B cell (primary cell): ENCODE measurements at regions not wholly inside any gene's neighbourhood (a gene's known extent, or its start where the extent isn't known, plus 50 kb on each side); places are given as distances from the start of the nearest gene placed in this dataset.

Experiments used
- ATAC-seq: fragments of 200-7000 bp; cut with Tn5 transposase; one replicate; pipeline ENCODE4 v1.10.0; 2021; ENCODE audit warnings: low read depth, mild to moderate bottlenecking, moderate number of reproducible peaks, moderate library complexity
- CTCF ChIA-PET: fragments of 350-600 bp; sonication (Branson Sonifier 250); formaldehyde crosslinking; loops from one replicate; lab custom pipeline; 2021; ENCODE audit warnings: antibody characterized with exemption, inconsistent platforms; lab: Charles Lee
- POLR2A ChIA-PET: fragments of 350-600 bp; sonication (Branson Sonifier 250); formaldehyde crosslinking; loops from one replicate; lab custom pipeline; 2021; ENCODE audit warnings: antibody characterized with exemption; lab: Charles Lee
- DNase-seq: peaks from one replicate; pipeline ENCODE4 v3.0.0; 2013
- H2AFZ ChIP-seq: 2 replicates; pipeline ENCODE4 v1.6.1; 2012; ENCODE audit warnings: mild to moderate bottlenecking, low read depth, low read length; ENCODE audit not compliant: insufficient read depth, poor library complexity, severe bottlenecking
- H3K27ac ChIP-seq, 2 donors: 1 replicate in 1 of 2; 2 replicates in 1 of 2; pipeline ENCODE4 v1.5.1; 2012 to 2013; ENCODE audit warnings: low read length in 2 of 2, mild to moderate bottlenecking in 2 of 2, moderate library complexity in 1 of 2
- H3K27me3 ChIP-seq, 4 experiments: fragments of 200-600 bp in 1 of 4; sonication (generic) in 1 of 4; replicated peaks in 1 of 4; 1 replicate in 2 of 4; 2 replicates in 2 of 4; pipeline versions ENCODE4 v1.6.1 to v1.7.0; 2013 to 2016; ENCODE audit warnings: low read length in 3 of 4, mild to moderate bottlenecking in 2 of 4, mixed read lengths in 1 of 4, moderate library complexity in 1 of 4; ENCODE audit not compliant: insufficient read depth in 4 of 4, control insufficient read depth in 3 of 4; ENCODE audit errors: control extremely low read depth in 1 of 4
- H3K36me3 ChIP-seq, 2 experiments: replicated peaks in 1 of 2; 1 replicate in 1 of 2; 2 replicates in 1 of 2; pipeline versions ENCODE4 v1.6.1 to v1.7.1; 2013; ENCODE audit warnings: low read length in 1 of 2; ENCODE audit not compliant: insufficient read depth in 2 of 2, control insufficient read depth in 1 of 2; ENCODE audit errors: control extremely low read depth in 1 of 2, extremely low read depth in 1 of 2
- H3K4me1 ChIP-seq, 2 donors: fragments of 200-600 bp in 1 of 2; sonication (generic) in 1 of 2; 1 replicate in 1 of 2; 2 replicates in 1 of 2; pipeline versions ENCODE4 v1.5.1 to v1.6.1; 2013 to 2017; ENCODE audit warnings: low read length in 2 of 2; ENCODE audit not compliant: control insufficient read depth in 2 of 2, insufficient read depth in 2 of 2
- H3K4me2 ChIP-seq: replicated peaks from 2 replicates; pipeline ENCODE3; 2012; ENCODE audit warnings: mild to moderate bottlenecking, low read depth, low read length; ENCODE audit not compliant: poor library complexity, severe bottlenecking
- H3K4me3 ChIP-seq, 5 experiments: fragments of 200-600 bp in 1 of 5; sonication (generic) in 1 of 5; 1 replicate in 3 of 5; 2 replicates in 2 of 5; pipeline versions ENCODE4 v1.5.1 to v1.7.0; 2011 to 2016; ENCODE audit warnings: low read length in 4 of 5, mild to moderate bottlenecking in 4 of 5, low read depth in 2 of 5, control low read depth in 1 of 5, moderate library complexity in 1 of 5; ENCODE audit not compliant: insufficient read depth in 1 of 5; ENCODE audit errors: control extremely low read depth in 1 of 5, extremely low read depth in 1 of 5
- H3K79me2 ChIP-seq: fragments of 200-600 bp; sonication (generic); one replicate; pipeline ENCODE4 v1.6.0; 2016; ENCODE audit warnings: low read length; ENCODE audit not compliant: control insufficient read depth, insufficient read depth
- H3K9ac ChIP-seq: fragments of 200-600 bp; sonication (generic); 2 replicates; pipeline ENCODE4 v1.6.1; 2017; ENCODE audit warnings: mild to moderate bottlenecking, low read length, moderate library complexity
- H3K9me3 ChIP-seq, 3 donors: one replicate each; pipeline versions ENCODE4 v1.6.1 to v1.7.1; 2013; ENCODE audit warnings: low read length in 2 of 3; ENCODE audit not compliant: control insufficient read depth in 2 of 3, insufficient read depth in 1 of 3; ENCODE audit errors: control extremely low read depth in 1 of 3
- H4K20me1 ChIP-seq: 2 replicates; pipeline ENCODE4 v1.6.0; 2012; ENCODE audit warnings: mild to moderate bottlenecking, low read length; ENCODE audit not compliant: insufficient read depth, control insufficient read depth, poor library complexity, severe bottlenecking
- H3K27ac Mint-ChIP-seq: one replicate; pipeline ENCODE4 v1.8.0; 2021; ENCODE audit warnings: mixed read lengths
- H3K27me3 Mint-ChIP-seq: one replicate; pipeline ENCODE4 v1.8.0; 2021; ENCODE audit warnings: mixed read lengths
- H3K4me1 Mint-ChIP-seq: one replicate; pipeline ENCODE4 v1.8.0; 2021; ENCODE audit warnings: mixed read lengths
- H3K4me3 Mint-ChIP-seq: one replicate; pipeline ENCODE4 v1.8.0; 2021; ENCODE audit warnings: mixed read lengths
- H3K9me3 Mint-ChIP-seq: one replicate; pipeline ENCODE4 v1.8.0; 2022; ENCODE audit warnings: mixed read lengths; ENCODE audit not compliant: insufficient read depth
- EZH2 ChIP-seq: IDR thresholded peaks from 2 replicates; pipeline ENCODE4 v1.6.1; 2012; ENCODE audit warnings: borderline replicate concordance, low read depth, mild to moderate bottlenecking, moderate library complexity, low read length; ENCODE audit not compliant: insufficient read depth, poor library complexity, severe bottlenecking
- WGBS: methylation state at CpG from one replicate; pipeline ENCODE4 v1.1.5; 2013; ENCODE audit warnings: missing lambda C conversion rate; ENCODE audit not compliant: insufficient coverage; 5-methylcytosine and 5-hydroxymethylcytosine counted together
- intact Hi-C: fragments of 100-400 bp; cut with micrococcal nuclease; formaldehyde crosslinking; loops from one replicate; pipeline ENCODE4 v1.10.0; 2022
- TF ChIP-seq, protein P1 (sequence below): fragments of 200-600 bp; IDR thresholded peaks from one replicate; pipeline ENCODE4 v1.8.0; 2022; ENCODE audit warnings: antibody characterized with exemption, mild to moderate bottlenecking

DNA sequence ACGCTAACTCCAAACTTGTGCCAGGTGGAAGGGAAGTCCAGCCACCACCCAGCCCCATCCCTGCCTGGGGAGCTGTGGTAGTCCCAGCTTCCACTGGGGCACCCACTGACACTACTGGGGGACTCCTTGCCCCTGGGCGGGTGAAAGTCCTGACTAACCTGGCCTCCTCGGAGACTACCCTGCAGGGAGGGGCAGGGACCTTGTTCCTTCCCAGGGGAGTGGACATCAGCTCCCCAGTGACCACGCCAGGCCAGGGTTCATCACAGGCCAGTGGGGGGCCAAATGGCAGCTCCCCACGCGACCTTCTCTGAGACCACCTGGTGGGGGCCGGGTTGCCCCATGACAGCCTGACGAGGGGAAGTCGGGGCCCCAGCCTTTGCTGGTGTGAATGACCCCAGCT lies 420.0 kb upstream of the SALL3 start:
- H3K9ac ChIP-seq: no peak overlapping the region
- WGBS: 97% methylated on average over 8 of the region's 9 CpGs
- TF ChIP-seq, protein P1, sequence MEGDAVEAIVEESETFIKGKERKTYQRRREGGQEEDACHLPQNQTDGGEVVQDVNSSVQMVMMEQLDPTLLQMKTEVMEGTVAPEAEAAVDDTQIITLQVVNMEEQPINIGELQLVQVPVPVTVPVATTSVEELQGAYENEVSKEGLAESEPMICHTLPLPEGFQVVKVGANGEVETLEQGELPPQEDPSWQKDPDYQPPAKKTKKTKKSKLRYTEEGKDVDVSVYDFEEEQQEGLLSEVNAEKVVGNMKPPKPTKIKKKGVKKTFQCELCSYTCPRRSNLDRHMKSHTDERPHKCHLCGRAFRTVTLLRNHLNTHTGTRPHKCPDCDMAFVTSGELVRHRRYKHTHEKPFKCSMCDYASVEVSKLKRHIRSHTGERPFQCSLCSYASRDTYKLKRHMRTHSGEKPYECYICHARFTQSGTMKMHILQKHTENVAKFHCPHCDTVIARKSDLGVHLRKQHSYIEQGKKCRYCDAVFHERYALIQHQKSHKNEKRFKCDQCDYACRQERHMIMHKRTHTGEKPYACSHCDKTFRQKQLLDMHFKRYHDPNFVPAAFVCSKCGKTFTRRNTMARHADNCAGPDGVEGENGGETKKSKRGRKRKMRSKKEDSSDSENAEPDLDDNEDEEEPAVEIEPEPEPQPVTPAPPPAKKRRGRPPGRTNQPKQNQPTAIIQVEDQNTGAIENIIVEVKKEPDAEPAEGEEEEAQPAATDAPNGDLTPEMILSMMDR: no peak
- no peak for TF ChIP-seq EZH2

DNA sequence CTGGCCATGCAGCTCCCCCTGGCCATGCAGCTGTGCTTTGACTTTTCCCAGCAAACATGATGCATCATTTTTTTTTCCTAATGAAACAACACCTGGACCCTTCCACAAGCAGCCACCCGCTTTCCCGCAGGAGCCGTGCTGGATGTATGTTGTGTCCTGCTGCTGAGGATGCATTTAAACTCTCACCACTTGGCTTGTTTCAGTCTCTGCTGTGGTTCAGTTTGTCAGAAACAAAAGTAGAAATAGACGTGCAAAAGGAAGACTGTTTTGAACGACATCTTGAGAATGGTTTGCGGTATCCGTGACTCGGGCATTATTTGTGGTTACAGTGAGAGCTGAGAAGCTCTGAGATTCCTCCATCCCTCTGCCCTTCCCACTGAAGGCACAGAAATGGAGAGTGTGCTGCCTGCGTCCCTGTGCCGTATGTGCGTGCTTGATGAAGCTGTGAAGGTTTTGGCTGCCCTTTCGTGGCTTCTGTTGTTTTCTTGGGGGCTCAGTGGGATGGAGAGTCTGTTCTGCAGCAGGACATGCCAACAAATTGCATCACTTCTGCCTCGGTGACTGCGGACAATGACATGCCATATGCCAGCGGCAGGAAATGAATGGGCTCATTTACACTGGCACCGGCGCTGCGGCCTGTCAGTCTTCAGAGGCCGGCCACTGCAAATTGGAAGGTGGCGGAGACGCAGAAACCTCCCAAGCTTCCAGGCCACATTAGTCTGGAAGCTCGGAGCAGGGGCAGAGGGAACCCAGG lies 417.7 kb upstream of the SALL3 start:
- H4K20me1 ChIP-seq: no peaks in the 10 kb centered on the region
- no peak for TF ChIP-seq EZH2
- TF ChIP-seq, protein P1: no peak
- Mint-ChIP-seq H3K4me3 (no peak overlapping the region), H3K4me1 (no peaks in the 10 kb centered on the region), H3K27ac (no peak overlapping the region), H3K9me3 (no peaks in the 10 kb centered on the region), H3K27me3 (no peaks in the 10 kb centered on the region)
- intact Hi-C loops: no loop called here
- no peaks in the 10 kb centered on the region for H3K4me1 ChIP-seq
- CTCF ChIA-PET: no interaction called here
- no peak overlapping the region for H3K4me2 ChIP-seq
- ATAC-seq (no peak), DNase-seq (no peak)
- no peak overlapping the region for H3K4me3 ChIP-seq
- H3K27me3 ChIP-seq: no peaks in the 10 kb centered on the region
- no peak overlapping the region for H2AFZ ChIP-seq
- H3K36me3 ChIP-seq: no peaks in the 10 kb centered on the region
- WGBS: 93% methylated on average over 22 of the region's 22 CpGs
- peaks cover 0 to 46% (median 0%) of the 10 kb centered on the region in 3 donors for H3K9me3 ChIP-seq
- H3K79me2 ChIP-seq: no peaks in the 10 kb centered on the region
- no peak overlapping the region for H3K27ac ChIP-seq
- POLR2A ChIA-PET: no interaction called here
- H3K9ac ChIP-seq: no peak overlapping the region

More for the DNA sequence above, 420.0 kb upstream of the SALL3 start:
- Histone ChIP-seq H3K4me1 (no peaks in the 10 kb centered on the region), H3K4me3 (no peak overlapping the region), H3K79me2 (no peaks in the 10 kb centered on the region), H3K27me3 (no peaks in the 10 kb centered on the region), H3K27ac (no peak overlapping the region), H3K9me3 (peaks cover 0 to 49% (median 3%) of the 10 kb centered on the region in 3 donors), H3K4me2 (no peak overlapping the region), H4K20me1 (no peaks in the 10 kb centered on the region), H2AFZ (no peak overlapping the region), H3K36me3 (no peaks in the 10 kb centered on the region)
- no peak for ATAC-seq
- H3K9me3 Mint-ChIP-seq: peaks cover 2% of the 10 kb centered on the region
- no peak overlapping the region for H3K27ac Mint-ChIP-seq
- intact Hi-C loops: no loop called here
- H3K27me3 Mint-ChIP-seq: no peaks in the 10 kb centered on the region
- H3K4me3 Mint-ChIP-seq: no peak overlapping the region
- ChIA-PET POLR2A (no interaction called here), CTCF (no interaction called here)
- no peak for DNase-seq
- no peaks in the 10 kb centered on the region for H3K4me1 Mint-ChIP-seq
